T-cell (primary cell): ENCODE measurements at regions not wholly inside any gene's neighbourhood (a gene's known extent, or its start where the extent isn't known, plus 50 kb on each side); places are given as distances from the start of the nearest gene placed in this dataset.

Source experiments
- ATAC-seq, 4 experiments: fragments of 200-7000 bp in 3 of 4; fragments of 150-1000 bp in 1 of 4; cut with Tn5 transposase; replicated peaks in 1 of 4; 1 replicate in 3 of 4; 2 replicates in 1 of 4; pipeline ENCODE4 v1.10.0; 2021; ENCODE audit warnings: moderate library complexity in 3 of 4, mild to moderate bottlenecking in 2 of 4, moderate number of reproducible peaks in 1 of 4
- CTCF ChIA-PET, 2 donors: fragments of 300-600 bp; sonication (Branson Sonifier 250); formaldehyde crosslinking; loops; one replicate each; lab custom pipeline; 2022; ENCODE audit warnings: antibody characterized with exemption in 2 of 2; lab: Charles Lee
- POLR2A ChIA-PET, 2 donors: fragments of 300-600 bp; sonication (Branson Sonifier 250); formaldehyde crosslinking; loops; one replicate each; lab custom pipeline; 2022; ENCODE audit warnings: antibody characterized with exemption in 2 of 2; lab: Charles Lee
- DNase-seq, 35 experiments: peaks; one replicate each; pipeline versions ENCODE4 v3.0.0 to v3.0.0-alpha.2; 2013 to 2023
- H3K27ac ChIP-seq: one replicate; pipeline ENCODE4 v1.5.1; 2013; ENCODE audit warnings: low read length
- H3K27me3 ChIP-seq, 2 experiments: replicated peaks in 1 of 2; 1 replicate in 1 of 2; 2 replicates in 1 of 2; pipeline versions ENCODE4 v1.6.1 to v1.7.0; 2013; ENCODE audit warnings: low read length in 1 of 2, mixed read lengths in 1 of 2; ENCODE audit not compliant: control insufficient read depth in 2 of 2, insufficient read depth in 2 of 2; ENCODE audit errors: extremely low read depth in 1 of 2
- H3K36me3 ChIP-seq, 2 donors: 1 replicate in 1 of 2; 2 replicates in 1 of 2; pipeline versions ENCODE4 v1.6.1 to v1.7.0; 2013; ENCODE audit warnings: low read length in 1 of 2; ENCODE audit not compliant: control insufficient read depth in 2 of 2, insufficient read depth in 1 of 2; ENCODE audit errors: extremely low read depth in 1 of 2
- H3K4me1 ChIP-seq, 2 experiments: 1 replicate in 1 of 2; 2 replicates in 1 of 2; pipeline versions ENCODE4 v1.6.1 to v1.7.0; 2013; ENCODE audit warnings: low read length in 2 of 2, mixed read lengths in 1 of 2; ENCODE audit not compliant: insufficient read depth in 2 of 2, control insufficient read depth in 1 of 2; ENCODE audit errors: extremely low read depth in 1 of 2
- H3K4me3 ChIP-seq, 2 donors: 1 replicate in 1 of 2; 2 replicates in 1 of 2; pipeline versions ENCODE4 v1.5.1 to v1.7.0; 2013; ENCODE audit warnings: mild to moderate bottlenecking in 2 of 2, low read length in 1 of 2, moderate library complexity in 1 of 2; ENCODE audit not compliant: control insufficient read depth in 1 of 2; ENCODE audit errors: extremely low read depth in 1 of 2
- H3K9me3 ChIP-seq: 2 replicates; pipeline ENCODE4 v1.7.0; 2013
- H3K27ac Mint-ChIP-seq, 2 donors: one replicate each; pipeline ENCODE4 v1.8.0; 2020 to 2021; ENCODE audit warnings: mild to moderate bottlenecking in 2 of 2, mixed read lengths in 2 of 2
- H3K27me3 Mint-ChIP-seq, 2 donors: one replicate each; pipeline ENCODE4 v1.8.0; 2021 to 2022; ENCODE audit warnings: mixed read lengths in 2 of 2
- H3K36me3 Mint-ChIP-seq: one replicate; pipeline ENCODE4 v1.8.0; 2021; ENCODE audit warnings: mixed read lengths
- H3K4me1 Mint-ChIP-seq, 3 donors: one replicate each; pipeline ENCODE4 v1.8.0; 2020 to 2022; ENCODE audit warnings: mixed read lengths in 3 of 3, mild to moderate bottlenecking in 1 of 3
- H3K4me3 Mint-ChIP-seq, 3 donors: one replicate each; pipeline ENCODE4 v1.8.0; 2020 to 2022; ENCODE audit warnings: mild to moderate bottlenecking in 3 of 3, mixed read lengths in 3 of 3, moderate library complexity in 3 of 3
- H3K9me3 Mint-ChIP-seq, 3 donors: one replicate each; pipeline ENCODE4 v1.8.0; 2020 to 2022; ENCODE audit warnings: mixed read lengths in 3 of 3
- WGBS: methylation state at CpG from one replicate; pipeline ENCODE4 v1.1.5; 2013; ENCODE audit warnings: missing lambda C conversion rate; ENCODE audit not compliant: insufficient coverage; 5-methylcytosine and 5-hydroxymethylcytosine counted together

- POLR2A ChIA-PET, result no interaction called here
Observed at GRCh38 chr3:109387621-109388020, 50.3 kb upstream of the DPPA4 start.

DNA sequence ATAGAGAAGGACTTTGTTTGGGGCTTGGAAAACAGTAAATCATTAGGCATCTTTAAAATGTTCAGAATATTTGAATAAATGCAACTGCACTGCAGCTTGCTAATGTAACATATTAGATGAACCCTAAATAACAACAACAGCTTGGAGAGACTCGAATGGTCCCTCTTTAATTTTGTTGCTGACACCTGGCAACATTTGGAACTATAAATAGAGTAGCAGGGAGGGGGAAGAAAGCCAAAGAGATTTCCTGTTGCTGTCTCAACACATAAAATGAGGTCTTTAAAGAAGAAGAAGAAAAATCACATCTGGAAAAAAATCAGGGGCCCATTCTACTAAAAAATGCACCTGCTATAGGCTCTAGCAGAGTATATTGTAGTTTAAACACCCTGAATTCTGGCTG is 49.9 kb upstream of the DPPA4 start:
- Histone ChIP-seq H3K36me3 (no peaks in the 10 kb centered on the region), H3K4me1 (peaks cover 0 to 2% of the 10 kb centered on the region in 2 experiments), H3K9me3 (no peaks in the 10 kb centered on the region), H3K27ac (no peak overlapping the region), H3K4me3 (no peak overlapping the region), H3K27me3 (peaks cover 0 to 3% of the 10 kb centered on the region in 2 experiments)
- no peak for DNase-seq
- POLR2A ChIA-PET, result no interaction called here
- Mint-ChIP-seq H3K27me3 (no peaks in the 10 kb centered on the region), H3K9me3 (no peaks in the 10 kb centered on the region), H3K4me1 (no peaks in the 10 kb centered on the region), H3K4me3 (no peak overlapping the region), H3K36me3 (no peaks in the 10 kb centered on the region), H3K27ac (no peak overlapping the region)
- no peak for ATAC-seq
- no CpG with 5 or more reads among the region's 1 CpG for WGBS
- CTCF ChIA-PET, result no interaction called here

More at GRCh38 chr3:109387621-109388020, 50.3 kb upstream of the DPPA4 start:
- Mint-ChIP-seq H3K4me1 (no peaks in the 10 kb centered on the region), H3K36me3 (no peaks in the 10 kb centered on the region), H3K4me3 (no peak overlapping the region), H3K27ac (no peak overlapping the region), H3K9me3 (no peaks in the 10 kb centered on the region), H3K27me3 (no peaks in the 10 kb centered on the region)
- Histone ChIP-seq H3K4me3 (no peak overlapping the region), H3K9me3 (no peaks in the 10 kb centered on the region), H3K27me3 (peaks cover 0 to 3% of the 10 kb centered on the region in 2 experiments), H3K4me1 (peaks cover 0 to 2% of the 10 kb centered on the region in 2 experiments), H3K27ac (no peak overlapping the region), H3K36me3 (no peaks in the 10 kb centered on the region)
- CTCF ChIA-PET, result no interaction called here
- ATAC-seq (no peak), DNase-seq (no peak)
- WGBS, result no CpG with 5 or more reads among the region's 1 CpG
